ENCODE measurements at regions not wholly inside any gene's neighbourhood (a gene's known extent, or its start where the extent isn't known, plus 50 kb on each side); places are given as distances from the start of the nearest gene placed in this dataset.

- no peak overlapping the region for H2BK15ac ChIP-seq (ENCODE audit: low read depth, low read length)
- H3K4me1 ChIP-seq (ENCODE audit: insufficient read depth, low read length), result no peaks in the 10 kb centered on the region
- H2BK12ac ChIP-seq (ENCODE audit: insufficient read length, low read depth, low read length), result no peak overlapping the region
- no peak overlapping the region for H4K5ac ChIP-seq (ENCODE audit: insufficient read length, low read depth, low read length)
- H3K27ac ChIP-seq (ENCODE audit: insufficient read length, low read depth, low read length), result no peak overlapping the region
- DNase-seq, result no peak
- no peak overlapping the region for H3T11ph ChIP-seq (ENCODE audit: low read length)
- no peak overlapping the region for H2BK5ac ChIP-seq (ENCODE audit: insufficient read length, low read length)
- no peaks in the 10 kb centered on the region for H3K9me3 Mint-ChIP-seq
- H2BK20ac ChIP-seq (ENCODE audit: low read depth, low read length, poor library complexity, severe bottlenecking), result no peak overlapping the region
- no peak overlapping the region for H3K18ac ChIP-seq (ENCODE audit: insufficient read length, low read depth, low read length)
- H3K4me3 Mint-ChIP-seq, result no peak overlapping the region
- H3K4me2 ChIP-seq (ENCODE audit: insufficient read depth, insufficient read length, low read length), result no peak overlapping the region
- H3K9ac ChIP-seq (ENCODE audit: extremely low read depth, insufficient read length, low read length), result no peak overlapping the region
- no peaks in the 10 kb centered on the region for H4K20me1 ChIP-seq (ENCODE audit: control insufficient read depth, insufficient read depth, insufficient read length)
- no peak overlapping the region for H2BK120ac ChIP-seq (ENCODE audit: low read depth, low read length, poor library complexity, severe bottlenecking)
- no peak overlapping the region for H3K56ac ChIP-seq (ENCODE audit: insufficient read length, low read depth, low read length)
- no peak overlapping the region for H4K91ac ChIP-seq (ENCODE audit: insufficient read length, low read depth, low read length)
- TF ChIP-seq CTCF (conservative IDR thresholded peaks at IDR 0.05), result no peak
- no peaks in the 10 kb centered on the region for H3K9me3 ChIP-seq (ENCODE audit: control insufficient read depth, low read depth, low read length)
- WGBS (ENCODE audit: extremely low coverage, insufficient read length, low lambda C conversion rate), result no CpG with 5 or more reads among the region's 5 CpGs
- no peak overlapping the region for H3K4ac ChIP-seq (ENCODE audit: low read depth, low read length)
- no peak overlapping the region for H2AK5ac ChIP-seq (ENCODE audit: insufficient read length, low read length)
- no peaks in the 10 kb centered on the region for H3K27me3 ChIP-seq (ENCODE audit: insufficient read depth, low read length)
- H3K23ac ChIP-seq (ENCODE audit: insufficient read length, low read depth, low read length), result no peak overlapping the region
- no peaks in the 10 kb centered on the region for H3K4me1 Mint-ChIP-seq
- no peak overlapping the region for H3K14ac ChIP-seq (ENCODE audit: insufficient read depth, low read length)
- H3K79me2 ChIP-seq (ENCODE audit: insufficient read depth, low read length), result no peaks in the 10 kb centered on the region
- no peaks in the 10 kb centered on the region for H3K79me1 ChIP-seq (ENCODE audit: insufficient read depth, low read depth, low read length, poor library complexity, severe bottlenecking)
- H3K27me3 Mint-ChIP-seq (ENCODE audit: low read depth), result no peaks in the 10 kb centered on the region; the same call in 1 of the 2 replicates
- no peaks in the 10 kb centered on the region for H3K23me2 ChIP-seq (ENCODE audit: insufficient read length, low read depth, low read length, poor library complexity, severe bottlenecking)
- H3K27ac Mint-ChIP-seq, result peak overlapping the region in 1 of 3 experiments; percentile 29; a peak in 2 of 7 replicates
- no peak overlapping the region for H4K8ac ChIP-seq (replicated peaks; ENCODE audit: insufficient read length, low read depth, low read length)
- H3K36me3 Mint-ChIP-seq (ENCODE audit: insufficient read depth in 1 of 3, low read depth in 3 of 3), result no peaks in the 10 kb centered on the region
- no peak overlapping the region for H2AFZ ChIP-seq (ENCODE audit: low read length)
Measured at GRCh38 chr3:17806201-17806600, 63.8 kb upstream of the TBC1D5 start.
